GM19372 (cell line): ENCODE measurements at regions not wholly inside any gene's neighbourhood (a gene's known extent, or its start where the extent isn't known, plus 50 kb on each side); places are given as distances from the start of the nearest gene placed in this dataset.

ENCODE experiments used
- ATAC-seq: cut with Tn5 transposase; IDR thresholded peaks from one replicate; pipeline ENCODE4 v1.9.1; 2021; ENCODE audit warnings: mild to moderate bottlenecking, low read depth, moderate library complexity; ENCODE audit not compliant: unreplicated experiment

DNA sequence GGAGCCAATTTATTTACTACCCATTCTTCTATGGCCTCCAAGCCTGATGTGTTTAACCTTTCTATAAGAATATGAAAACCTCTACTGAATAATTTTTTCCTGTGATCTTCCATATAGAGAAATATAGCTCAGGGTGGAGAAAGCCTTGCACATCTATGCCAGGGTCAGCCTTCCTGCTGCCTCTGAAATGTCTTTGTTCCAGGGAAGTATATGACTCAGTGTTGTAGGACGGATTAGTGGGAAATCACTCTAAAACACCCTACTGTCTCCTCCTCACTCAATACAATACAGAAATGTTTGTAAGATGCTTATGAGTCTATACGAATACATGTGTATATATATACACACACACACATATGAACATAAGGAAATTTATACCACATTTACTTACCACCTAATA lies 1044.9 kb downstream of the BRINP3 start:
- ATAC-seq = no peak

DNA sequence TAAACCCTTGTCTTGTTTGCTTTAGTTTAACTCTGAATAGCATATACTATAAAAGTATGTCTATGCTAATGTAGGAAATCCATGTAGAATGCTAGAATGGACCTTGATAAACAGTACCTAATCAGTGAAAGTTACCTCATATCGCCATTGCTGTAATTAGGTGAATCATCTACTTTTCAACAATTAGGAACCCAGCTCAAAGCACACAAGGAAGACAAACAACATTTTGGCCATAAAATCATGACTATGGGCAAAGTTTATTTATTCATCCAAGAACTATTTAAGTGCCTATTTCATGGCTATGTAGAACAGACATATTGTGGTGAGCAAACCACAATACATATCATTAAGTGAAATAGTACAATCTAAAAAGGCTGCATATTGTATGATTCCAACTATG lies 1043.2 kb downstream of the BRINP3 start:
- no peak for ATAC-seq

DNA sequence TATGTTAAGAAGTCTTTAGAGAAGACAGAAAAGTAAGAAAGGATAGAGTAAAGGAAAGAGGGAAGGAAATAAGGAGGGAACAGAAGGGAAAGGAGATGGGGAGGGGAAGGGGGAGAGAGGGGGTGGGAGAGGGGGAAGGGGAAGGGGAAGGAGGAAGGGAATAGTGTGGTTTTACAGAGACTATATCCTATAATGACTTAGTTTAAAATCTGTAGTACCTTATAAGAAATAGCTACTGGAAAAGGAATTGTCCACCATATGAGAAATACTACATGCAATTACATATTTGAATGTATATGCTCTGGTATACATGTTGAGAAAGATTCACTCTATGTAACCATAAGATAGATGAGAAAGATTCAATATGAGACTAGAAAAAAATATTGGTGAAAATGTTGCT lies 1042.3 kb downstream of the BRINP3 start:
- ATAC-seq = no peak

DNA sequence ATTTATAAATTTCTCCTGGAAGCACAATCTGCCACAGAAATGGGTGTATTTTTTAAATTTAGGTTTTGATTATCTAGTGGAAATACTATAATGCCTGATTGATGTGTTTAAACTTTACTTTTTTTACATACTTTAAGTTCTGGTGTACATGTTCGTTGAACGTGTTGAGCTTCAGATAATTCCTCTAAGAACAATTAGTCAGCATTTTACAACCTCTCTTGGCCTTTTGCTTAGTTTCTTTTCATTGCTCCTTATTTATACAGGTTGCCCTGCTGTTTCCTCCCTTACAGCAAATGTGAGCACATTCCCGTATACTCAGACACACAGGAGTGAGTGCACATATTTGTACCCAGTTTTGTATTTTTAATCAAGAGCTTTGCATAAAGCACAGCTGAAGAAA lies 1038.9 kb downstream of the BRINP3 start:
- ATAC-seq = no peak

DNA sequence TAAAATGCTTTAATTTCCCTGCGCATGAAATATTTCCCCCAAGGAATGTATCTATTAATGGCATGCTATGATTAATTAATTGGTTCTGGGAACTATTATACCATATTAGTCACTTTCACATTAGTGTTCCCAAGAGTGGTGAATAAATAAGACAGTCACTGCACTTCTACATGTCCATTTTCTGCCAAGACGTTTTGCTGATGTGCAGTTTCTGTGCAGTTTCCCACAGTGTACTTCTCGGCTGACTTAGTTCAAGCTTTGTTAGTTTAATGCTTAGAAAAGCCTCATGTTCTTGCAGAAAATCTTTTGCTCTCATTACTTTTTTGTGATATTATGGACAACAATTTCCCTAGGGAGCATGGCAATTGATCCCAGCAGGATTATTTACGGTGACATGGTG lies 1014.5 kb downstream of the BRINP3 start:
- ATAC-seq = no peak

DNA sequence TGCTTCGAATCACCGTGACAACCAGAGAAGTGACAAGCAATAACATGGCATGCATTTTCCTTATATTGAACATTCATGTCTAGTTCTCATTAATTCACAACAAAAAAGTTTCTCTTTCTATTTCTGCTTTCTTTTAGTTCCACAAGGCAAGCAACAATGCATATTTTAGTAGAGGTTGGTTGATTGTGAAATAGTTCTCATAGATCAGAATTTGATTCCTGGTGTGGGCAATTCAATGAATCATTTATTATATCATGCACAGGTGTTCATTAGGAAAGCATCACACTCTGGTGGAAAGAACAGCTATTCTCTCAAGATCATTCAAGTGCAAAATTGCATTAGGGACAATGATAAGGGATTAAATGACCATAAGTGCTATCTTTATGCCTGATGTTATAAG lies 980.9 kb downstream of the BRINP3 start:
- ATAC-seq = no peak

DNA sequence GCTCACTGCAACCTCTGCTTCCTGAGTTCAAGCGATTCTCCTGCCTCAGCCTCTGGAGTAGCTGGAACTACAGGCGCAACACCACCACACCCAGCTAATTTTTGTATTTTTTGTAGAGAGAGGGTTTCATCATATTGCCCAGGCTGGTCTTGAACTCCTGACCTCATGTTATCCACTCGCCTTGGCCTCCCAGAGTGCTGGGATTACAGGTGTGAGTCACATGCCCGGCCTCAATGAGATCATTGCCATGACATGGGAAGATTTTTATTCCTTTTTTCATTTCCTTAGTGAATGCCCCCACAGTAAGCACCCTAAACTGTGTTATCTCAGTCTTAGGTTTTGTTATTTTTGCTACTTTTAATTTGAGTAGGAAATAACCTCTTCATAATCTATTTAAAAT lies 977.9 kb downstream of the BRINP3 start:
- no peak for ATAC-seq

DNA sequence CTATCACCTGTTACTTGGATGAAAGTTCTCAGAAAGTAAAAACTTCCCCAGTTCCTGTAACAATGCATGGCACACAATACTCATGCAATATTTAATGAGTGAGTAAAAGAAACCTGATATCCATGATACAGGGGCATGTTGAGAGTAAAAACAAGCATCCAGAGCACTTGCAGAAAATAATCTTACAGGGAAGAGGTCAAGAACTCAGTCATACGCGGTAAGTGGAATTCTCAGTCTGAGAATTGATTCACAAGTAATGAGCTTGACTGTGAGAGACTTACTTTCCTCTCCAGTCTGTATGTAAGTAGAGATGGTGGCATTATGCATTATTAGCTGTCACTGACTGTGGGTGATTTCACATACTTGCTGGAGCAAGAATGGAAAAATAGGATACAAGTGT lies 976.9 kb downstream of the BRINP3 start:
- ATAC-seq = no peak

DNA sequence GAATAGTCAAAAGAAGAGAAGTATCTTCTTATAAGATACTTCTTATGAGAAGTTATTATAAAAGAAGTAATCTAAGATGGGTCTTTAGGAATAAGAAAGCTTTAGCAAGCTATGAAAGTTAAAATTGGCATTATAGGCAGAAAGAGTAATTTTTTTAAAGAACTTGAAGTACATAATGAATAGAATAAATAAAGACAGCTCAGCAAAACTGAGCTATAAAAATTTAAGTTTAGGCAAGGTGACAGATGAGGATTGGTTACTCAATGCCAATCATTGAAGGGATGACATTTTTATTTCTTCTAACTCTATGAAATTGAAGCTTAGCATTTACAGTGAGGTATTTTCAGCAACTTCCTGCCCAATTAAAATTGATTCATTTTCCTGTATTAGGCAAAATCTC lies 966.8 kb downstream of the BRINP3 start:
- ATAC-seq = no peak

DNA sequence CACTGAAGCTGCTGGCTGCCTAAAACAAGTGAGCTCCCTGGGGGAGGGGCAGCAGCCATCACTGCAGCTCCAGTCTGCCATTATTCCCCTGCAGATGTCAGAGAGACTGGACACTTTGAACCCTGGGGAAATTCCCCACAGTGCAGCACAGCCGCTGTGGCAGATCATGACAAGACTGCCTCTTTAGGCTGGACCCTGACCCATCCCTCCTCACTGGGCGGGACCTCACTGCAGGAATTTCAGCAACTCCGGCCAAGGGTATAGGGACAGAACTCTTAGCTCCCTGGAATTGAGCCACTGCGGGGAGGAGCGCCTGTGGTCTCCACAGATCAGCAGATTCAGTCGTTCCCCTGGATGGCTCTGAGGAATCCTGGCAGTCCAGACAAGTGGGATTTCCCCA lies 964.6 kb downstream of the BRINP3 start:
- ATAC-seq = no peak

DNA sequence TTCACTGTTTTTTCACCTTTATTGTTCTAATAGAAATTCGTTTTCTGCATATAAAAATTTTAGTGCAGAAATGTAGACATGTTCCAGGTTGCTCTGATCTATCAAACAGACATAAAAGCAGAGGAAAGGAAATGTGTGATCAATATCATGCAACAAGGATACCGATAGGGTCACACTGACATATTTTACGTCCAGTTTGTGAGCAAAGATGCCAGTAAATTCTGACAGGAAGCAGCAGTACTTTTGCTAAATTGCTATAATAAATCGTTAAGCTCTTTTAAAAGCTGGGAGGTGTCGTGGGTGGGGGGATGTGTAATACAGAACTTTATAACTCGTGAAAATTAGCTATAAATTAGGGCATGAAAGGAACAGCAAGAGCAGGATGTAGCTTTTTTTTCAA lies 955.2 kb downstream of the BRINP3 start:
- ATAC-seq = no peak

DNA sequence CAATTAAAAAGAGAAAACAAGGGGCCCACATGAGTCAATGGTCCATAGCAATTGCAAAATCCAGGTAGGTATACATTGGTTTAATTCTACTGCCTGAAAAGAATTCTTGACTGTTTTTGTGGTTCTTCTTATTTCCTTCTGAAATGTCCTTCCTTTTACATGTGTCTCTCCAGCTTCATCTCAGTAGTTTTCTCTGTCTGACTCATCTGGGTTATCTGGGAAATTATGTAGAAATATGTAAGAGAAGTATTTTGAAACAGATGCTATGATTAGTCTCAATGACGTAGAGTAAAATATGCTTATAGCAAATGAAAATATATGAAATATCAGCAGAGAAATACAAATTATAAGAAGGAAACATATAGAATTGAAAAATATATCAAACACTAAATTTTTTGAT lies 953.2 kb downstream of the BRINP3 start:
- ATAC-seq = no peak

DNA sequence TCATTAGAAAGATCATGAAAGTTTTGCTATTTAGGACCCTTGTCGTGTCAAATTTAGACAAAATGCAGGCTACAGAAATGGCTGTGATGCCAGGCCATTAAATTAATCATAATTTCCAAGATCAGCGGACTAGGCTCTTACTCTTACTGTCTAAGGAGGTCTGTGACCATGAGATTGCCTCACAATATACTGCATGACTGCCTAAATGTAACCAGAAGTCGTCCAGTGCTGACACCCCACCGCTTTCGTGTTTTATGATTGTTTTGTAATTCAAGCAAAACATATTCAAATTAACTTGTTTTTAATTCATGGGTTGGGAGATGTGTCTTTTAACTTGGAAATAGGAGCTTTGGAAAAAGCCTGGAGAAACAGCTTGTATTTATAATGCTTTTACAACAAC lies 947.5 kb downstream of the BRINP3 start:
- no peak for ATAC-seq

DNA sequence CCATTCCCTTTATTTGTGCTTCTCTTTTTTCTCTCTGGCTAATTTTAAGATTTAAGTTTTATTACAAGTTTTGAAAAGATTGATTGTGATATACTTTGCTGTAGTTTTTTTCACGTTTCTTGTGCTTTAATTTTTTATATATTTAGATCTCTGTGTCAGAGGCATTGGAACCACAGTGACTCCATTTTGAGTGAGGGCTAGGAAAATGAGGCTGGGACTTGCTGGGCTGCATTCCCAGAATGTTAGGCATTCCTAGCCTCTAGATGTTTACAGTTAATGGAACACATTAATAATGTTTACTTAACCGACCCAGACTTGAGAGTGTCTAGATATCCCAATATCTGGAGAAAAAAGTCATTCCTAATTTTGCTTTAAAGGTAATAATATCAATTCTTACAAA lies 939.4 kb downstream of the BRINP3 start:
- no peak for ATAC-seq

DNA sequence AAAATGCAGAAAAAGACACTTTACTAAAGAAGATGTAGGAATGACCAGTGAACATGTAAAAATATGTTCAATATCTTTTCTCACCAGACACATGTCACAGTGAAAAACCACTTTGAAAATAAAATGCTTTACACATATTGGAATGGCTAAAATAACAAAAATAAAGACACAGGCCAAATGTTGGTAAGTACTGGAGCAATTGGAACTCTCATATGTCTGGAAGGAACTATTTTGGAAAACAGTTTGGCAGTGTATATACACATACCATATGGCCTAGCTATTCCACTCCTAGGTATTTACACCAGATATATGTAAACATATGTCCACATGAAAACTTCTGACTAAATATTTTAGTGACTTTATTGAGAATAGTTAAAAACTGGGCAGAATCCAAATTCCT lies 927.2 kb downstream of the BRINP3 start:
- no peak for ATAC-seq

DNA sequence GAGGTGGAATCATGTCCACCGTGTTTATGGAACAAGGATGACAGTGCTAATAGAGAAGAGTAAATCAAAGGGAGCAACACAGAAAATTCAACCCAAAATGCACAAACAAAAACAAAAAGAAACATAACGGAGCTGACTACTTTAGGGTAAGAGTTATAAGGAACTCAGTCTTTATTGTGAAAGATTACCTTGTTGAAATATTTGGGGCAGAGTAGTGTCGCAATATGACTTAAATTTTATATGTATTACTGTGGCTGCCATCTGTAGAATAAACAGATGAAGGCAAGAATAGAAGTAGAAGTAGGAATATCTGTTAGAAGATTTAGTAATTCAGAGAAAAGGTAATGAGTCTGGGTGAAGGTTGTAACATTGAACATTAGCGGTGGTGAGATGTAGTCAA lies 913.9 kb downstream of the BRINP3 start:
- ATAC-seq = no peak

DNA sequence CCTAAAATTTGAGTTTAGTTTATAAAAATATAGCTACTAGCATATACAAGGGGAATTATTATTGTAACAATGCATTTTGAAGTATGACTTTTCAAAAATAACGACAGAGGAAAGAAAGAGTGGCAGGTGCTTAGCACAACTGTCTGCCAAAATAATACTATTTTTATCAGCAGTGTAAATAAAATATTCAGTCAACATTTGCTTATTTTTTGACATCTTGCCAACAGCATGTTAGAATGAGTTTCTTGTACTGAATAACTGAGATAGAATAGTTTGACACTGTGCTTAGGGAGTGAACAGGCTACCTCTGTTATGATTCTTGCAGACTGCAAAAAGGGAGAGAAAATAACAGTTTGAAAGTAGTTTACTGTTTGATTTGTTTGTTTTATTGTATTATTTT lies 909.8 kb downstream of the BRINP3 start:
- no peak for ATAC-seq

DNA sequence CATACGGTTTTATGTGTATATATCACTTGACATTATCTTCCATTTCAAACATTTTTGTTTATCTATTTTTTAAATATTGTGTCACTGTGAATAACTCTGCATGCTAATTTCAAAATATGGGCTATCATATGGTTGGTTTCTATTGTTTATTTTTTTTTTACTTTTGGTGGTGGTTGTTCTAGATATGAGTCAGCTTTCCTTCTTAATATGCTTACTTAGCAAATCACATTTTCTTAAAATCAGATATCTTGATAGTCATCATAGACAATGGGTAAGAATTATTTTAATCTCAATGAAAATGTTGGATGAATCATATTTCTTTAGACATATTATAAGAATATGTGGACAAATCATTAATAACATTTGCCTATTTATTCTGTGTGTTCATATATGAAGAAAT lies 881.5 kb downstream of the BRINP3 start:
- ATAC-seq = no peak

DNA sequence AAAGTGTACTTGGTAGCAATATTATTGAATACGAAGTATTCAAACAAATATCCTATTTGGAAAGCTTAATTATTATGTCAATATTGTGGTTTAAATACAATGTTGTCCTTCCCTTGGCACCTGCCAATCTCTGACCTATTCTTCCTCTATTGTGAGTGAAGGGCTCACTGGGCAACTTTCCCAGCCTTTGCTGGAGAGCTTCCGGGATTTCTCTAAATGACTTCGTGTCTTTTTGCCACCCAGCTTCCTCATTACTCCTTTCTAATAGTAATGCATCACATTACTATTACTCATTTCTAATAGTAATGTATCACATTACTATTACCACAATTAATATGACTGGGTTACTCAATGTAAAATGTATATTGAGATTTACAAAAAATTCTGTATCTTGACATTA lies 880.6 kb downstream of the BRINP3 start:
- ATAC-seq = no peak

DNA sequence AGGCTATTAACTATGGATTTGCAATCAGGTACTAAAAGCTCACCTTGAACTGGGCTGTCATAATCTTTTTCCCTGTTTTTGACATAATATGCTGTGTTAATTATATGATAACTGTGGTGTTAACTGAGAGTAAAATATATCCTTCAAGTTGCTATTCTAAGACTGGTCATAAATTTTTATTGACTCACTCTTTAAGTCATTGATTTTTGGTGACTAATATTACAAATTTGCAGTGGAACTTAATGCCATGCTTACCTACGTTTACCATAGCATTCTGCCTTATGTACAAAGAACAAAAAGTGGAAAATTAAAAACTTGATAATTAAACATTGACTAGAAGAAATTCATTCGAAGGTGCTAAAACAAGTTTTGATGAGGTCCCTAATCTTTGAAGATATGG lies 872.4 kb downstream of the BRINP3 start:
- ATAC-seq = no peak

DNA sequence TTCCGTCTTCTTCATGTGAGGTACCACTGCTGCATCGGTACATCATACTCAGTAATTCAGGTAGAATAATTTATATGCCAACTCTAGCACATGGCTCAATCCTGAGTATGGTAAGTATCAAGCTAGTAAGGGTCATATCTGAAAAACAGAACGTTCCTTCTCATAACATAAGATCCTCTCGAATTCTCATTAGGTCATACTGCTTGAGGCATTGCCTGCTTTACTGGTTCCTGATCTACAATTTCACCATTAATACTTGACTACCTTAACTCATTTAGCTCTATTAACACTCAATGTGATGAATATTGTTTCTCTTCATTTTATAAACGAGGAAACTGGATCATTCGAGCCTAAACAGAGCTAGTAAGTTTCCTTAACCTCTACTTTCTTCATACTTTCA lies 871.6 kb downstream of the BRINP3 start:
- no peak for ATAC-seq

DNA sequence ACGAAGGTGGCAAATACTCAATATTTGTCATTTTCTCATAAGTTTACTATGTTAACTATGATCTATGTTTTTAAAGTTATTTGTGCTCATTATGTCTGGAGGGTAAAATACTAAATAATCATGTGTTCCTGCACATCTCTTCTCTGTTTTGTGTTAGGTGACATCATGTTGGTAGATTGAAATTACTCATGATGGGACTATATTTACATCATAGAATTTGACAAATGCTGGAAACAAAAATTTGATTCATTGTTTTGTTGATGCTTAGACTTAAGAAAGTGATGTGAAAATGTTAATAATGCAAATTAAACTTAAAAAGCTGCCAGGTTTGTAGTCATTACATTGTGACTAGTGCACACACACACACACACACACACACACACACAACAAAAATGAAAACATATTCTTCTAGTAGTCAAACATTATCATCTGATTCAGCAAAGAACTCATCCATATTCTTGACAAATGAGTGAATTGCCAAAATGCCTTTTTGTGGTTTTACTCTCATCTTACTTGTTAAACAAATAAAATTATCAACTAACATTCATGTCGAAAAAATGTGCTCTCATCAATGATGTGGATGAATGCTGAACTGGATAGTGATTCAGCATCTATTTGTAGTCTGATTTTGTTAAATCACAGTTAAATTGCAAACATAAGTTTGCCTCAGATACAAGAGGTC lies 870.7 kb downstream of the BRINP3 start:
- no peak for ATAC-seq

DNA sequence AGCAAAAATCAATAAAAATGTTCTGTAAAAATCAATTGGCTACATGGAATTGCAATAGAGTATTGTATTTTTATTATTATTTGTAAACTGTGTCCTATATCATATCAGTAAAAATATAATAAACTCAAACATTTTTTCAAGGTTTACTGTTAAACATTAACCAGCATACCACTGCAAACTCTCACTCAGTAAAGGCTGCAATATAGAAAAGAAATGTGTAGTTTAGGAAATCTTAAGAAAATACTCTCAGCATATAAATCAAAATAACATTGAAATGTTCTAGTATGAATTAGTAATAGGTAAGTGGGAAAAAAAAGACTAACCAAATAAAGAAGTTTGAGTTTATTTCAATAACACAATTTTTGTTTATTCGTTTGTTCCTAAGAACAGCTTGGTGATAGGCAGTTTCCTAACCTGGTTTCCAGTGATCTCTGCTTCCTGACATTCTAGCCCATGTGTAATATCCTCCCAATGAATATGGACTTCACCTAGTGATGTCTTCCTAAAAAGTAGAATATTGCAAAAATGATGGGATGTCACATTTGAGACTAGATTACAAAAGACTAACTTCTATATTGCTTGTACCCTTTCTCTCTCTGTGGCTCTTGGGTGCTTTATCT lies 870.1 kb downstream of the BRINP3 start:
- no peak for ATAC-seq
